ENCODE measurements at regions not wholly inside any gene's neighbourhood (a gene's known extent, or its start where the extent isn't known, plus 50 kb on each side); places are given as distances from the start of the nearest gene placed in this dataset.

- peaks cover 0 to 28% of the 10 kb centered on the region in 2 donors for H3K4me1 ChIP-seq (ENCODE audit: control insufficient read depth in 2 of 2, insufficient read depth in 1 of 2, low read depth in 1 of 2, low read length in 2 of 2)
- peak overlapping the region; percentile 37 for H3K4me2 ChIP-seq (ENCODE audit: insufficient read depth, low read length, poor library complexity, severe bottlenecking)
- no peak overlapping the region for H2BK5ac ChIP-seq (ENCODE audit: low read length)
- H3K27me3 ChIP-seq (ENCODE audit: control insufficient read depth in 3 of 3, insufficient read depth in 3 of 3, low read depth in 1 of 3, low read length in 3 of 3): no peaks in the 10 kb centered on the region
- H4K91ac ChIP-seq (ENCODE audit: low read depth, low read length, poor library complexity): no peak overlapping the region
- no peak overlapping the region for H2BK12ac ChIP-seq (ENCODE audit: low read length)
- no peaks in the 10 kb centered on the region for H3K79me1 ChIP-seq (ENCODE audit: low read depth, low read length)
- no peak for DNase-seq (ENCODE audit: low spot score)
- no peaks in the 10 kb centered on the region for H3K36me3 ChIP-seq (replicated peaks in 1 of 2; ENCODE audit: control insufficient read depth in 2 of 2, insufficient read depth in 2 of 2, low read length in 2 of 2)
- WGBS, 2 donors (ENCODE audit: extremely low coverage in 2 of 2, insufficient read length in 2 of 2, insufficient replicate concordance in 1 of 2): no CpG with 5 or more reads among the region's 7 CpGs
- H3K18ac ChIP-seq (ENCODE audit: low read length): no peak overlapping the region
- H3K9me3 ChIP-seq (replicated peaks in 1 of 2; ENCODE audit: control insufficient read depth in 2 of 2, insufficient read depth in 1 of 2, low read depth in 1 of 2, low read length in 2 of 2): no peaks in the 10 kb centered on the region
- H3K14ac ChIP-seq (ENCODE audit: low read length): no peak overlapping the region
- no peak overlapping the region for H2BK120ac ChIP-seq (ENCODE audit: low read depth, low read length)
- no peak overlapping the region for H2BK15ac ChIP-seq (ENCODE audit: low read length)
- no peak overlapping the region for H3K23ac ChIP-seq (ENCODE audit: low read depth, low read length, poor library complexity)
- H3K4me3 ChIP-seq (ENCODE audit: low read length in 2 of 2): no peak overlapping the region
- no peak overlapping the region for H4K8ac ChIP-seq (ENCODE audit: low read depth, low read length)
- H2AFZ ChIP-seq (ENCODE audit: low read length): peak overlapping the region; percentile 17
- no peak overlapping the region for H3K4ac ChIP-seq (ENCODE audit: low read length)
- H3K9ac ChIP-seq (ENCODE audit: low read depth, low read length, poor library complexity): no peak overlapping the region
- H3K27ac ChIP-seq (replicated peaks; ENCODE audit: low read length): peak overlapping the region; percentile 85
- no peak overlapping the region for H2AK5ac ChIP-seq (ENCODE audit: low read depth, low read length)
These were observed 718.5 kb downstream of the UQCRFS1 start for GRCh38 chr19:28494461-28494860.

- Histone ChIP-seq H4K91ac (ENCODE audit: low read depth, low read length, poor library complexity) (no peak overlapping the region), H3K9me3 (replicated peaks in 1 of 2; ENCODE audit: control insufficient read depth in 2 of 2, insufficient read depth in 1 of 2, low read depth in 1 of 2, low read length in 2 of 2) (no peaks in the 10 kb centered on the region), H2AFZ (ENCODE audit: low read length) (peak overlapping the region; percentile 17), H2BK12ac (ENCODE audit: low read length) (no peak overlapping the region), H3K4me3 (ENCODE audit: low read length in 2 of 2) (no peak overlapping the region), H2BK120ac (ENCODE audit: low read depth, low read length) (no peak overlapping the region), H3K23ac (ENCODE audit: low read depth, low read length, poor library complexity) (no peak overlapping the region), H3K18ac (ENCODE audit: low read length) (no peak overlapping the region), H3K4me1 (ENCODE audit: control insufficient read depth in 2 of 2, insufficient read depth in 1 of 2, low read depth in 1 of 2, low read length in 2 of 2) (peaks cover 0 to 30% of the 10 kb centered on the region in 2 donors), H3K79me1 (ENCODE audit: low read depth, low read length) (no peaks in the 10 kb centered on the region), H3K4me2 (ENCODE audit: insufficient read depth, low read length, poor library complexity, severe bottlenecking) (no peak overlapping the region), H2BK5ac (ENCODE audit: low read length) (no peak overlapping the region), H3K27me3 (ENCODE audit: control insufficient read depth in 3 of 3, insufficient read depth in 3 of 3, low read depth in 1 of 3, low read length in 3 of 3) (no peaks in the 10 kb centered on the region), H3K14ac (ENCODE audit: low read length) (no peak overlapping the region), H3K36me3 (replicated peaks in 1 of 2; ENCODE audit: control insufficient read depth in 2 of 2, insufficient read depth in 2 of 2, low read length in 2 of 2) (no peaks in the 10 kb centered on the region), H2AK5ac (ENCODE audit: low read depth, low read length) (no peak overlapping the region), H3K9ac (ENCODE audit: low read depth, low read length, poor library complexity) (no peak overlapping the region), H3K27ac (replicated peaks; ENCODE audit: low read length) (peak overlapping the region; percentile 85), H3K4ac (ENCODE audit: low read length) (no peak overlapping the region), H2BK15ac (ENCODE audit: low read length) (no peak overlapping the region), H4K8ac (ENCODE audit: low read depth, low read length) (no peak overlapping the region)
- peak; percentile 73 for DNase-seq (ENCODE audit: low spot score)
- no CpG with 5 or more reads among the region's 5 CpGs for whole genome bisulfite sequencing, 2 donors (ENCODE audit: extremely low coverage in 2 of 2, insufficient read length in 2 of 2, insufficient replicate concordance in 1 of 2)
These were observed 719.1 kb downstream of the UQCRFS1 start for GRCh38 chr19:28493884-28494283.

GRCh38 chr19:28492621-28493020 is 720.3 kb downstream of the UQCRFS1 start:
- no peak overlapping the region for H2BK5ac ChIP-seq (ENCODE audit: low read length)
- H3K9me3 ChIP-seq (replicated peaks in 1 of 2; ENCODE audit: control insufficient read depth in 2 of 2, insufficient read depth in 1 of 2, low read depth in 1 of 2, low read length in 2 of 2): no peaks in the 10 kb centered on the region
- H4K91ac ChIP-seq (ENCODE audit: low read depth, low read length, poor library complexity): no peak overlapping the region
- H2BK120ac ChIP-seq (ENCODE audit: low read depth, low read length): no peak overlapping the region
- no peak overlapping the region for H2AK5ac ChIP-seq (ENCODE audit: low read depth, low read length)
- H3K23ac ChIP-seq (ENCODE audit: low read depth, low read length, poor library complexity): no peak overlapping the region
- no peak overlapping the region for H3K9ac ChIP-seq (ENCODE audit: low read depth, low read length, poor library complexity)
- peaks cover 0 to 33% of the 10 kb centered on the region in 2 donors for H3K4me1 ChIP-seq (ENCODE audit: control insufficient read depth in 2 of 2, insufficient read depth in 1 of 2, low read depth in 1 of 2, low read length in 2 of 2)
- H3K14ac ChIP-seq (ENCODE audit: low read length): no peak overlapping the region
- H3K27me3 ChIP-seq (ENCODE audit: control insufficient read depth in 3 of 3, insufficient read depth in 3 of 3, low read depth in 1 of 3, low read length in 3 of 3): no peaks in the 10 kb centered on the region
- H4K8ac ChIP-seq (ENCODE audit: low read depth, low read length): no peak overlapping the region
- no peaks in the 10 kb centered on the region for H3K79me1 ChIP-seq (ENCODE audit: low read depth, low read length)
- no peak overlapping the region for H3K4me3 ChIP-seq (ENCODE audit: low read length in 2 of 2)
- no peak overlapping the region for H3K4ac ChIP-seq (ENCODE audit: low read length)
- DNase-seq (ENCODE audit: low spot score): no peak
- no peak overlapping the region for H3K4me2 ChIP-seq (ENCODE audit: insufficient read depth, low read length, poor library complexity, severe bottlenecking)
- H2BK15ac ChIP-seq (ENCODE audit: low read length): no peak overlapping the region
- no peak overlapping the region for H3K18ac ChIP-seq (ENCODE audit: low read length)
- H2BK12ac ChIP-seq (ENCODE audit: low read length): no peak overlapping the region
- no peak overlapping the region for H2AFZ ChIP-seq (ENCODE audit: low read length)
- no peak overlapping the region for H3K27ac ChIP-seq (replicated peaks; ENCODE audit: low read length)
- no peaks in the 10 kb centered on the region for H3K36me3 ChIP-seq (replicated peaks in 1 of 2; ENCODE audit: control insufficient read depth in 2 of 2, insufficient read depth in 2 of 2, low read length in 2 of 2)
- no CpG with 5 or more reads among the region's 8 CpGs for WGBS, 2 donors (ENCODE audit: extremely low coverage in 2 of 2, insufficient read length in 2 of 2, insufficient replicate concordance in 1 of 2)

GRCh38 chr19:28492201-28492600 is 720.8 kb downstream of the UQCRFS1 start:
- no peak for DNase-seq (ENCODE audit: low spot score)
- H3K18ac ChIP-seq (ENCODE audit: low read length): no peak overlapping the region
- H3K36me3 ChIP-seq (replicated peaks in 1 of 2; ENCODE audit: control insufficient read depth in 2 of 2, insufficient read depth in 2 of 2, low read length in 2 of 2): no peaks in the 10 kb centered on the region
- peaks cover 0 to 33% of the 10 kb centered on the region in 2 donors for H3K4me1 ChIP-seq (ENCODE audit: control insufficient read depth in 2 of 2, insufficient read depth in 1 of 2, low read depth in 1 of 2, low read length in 2 of 2)
- H2AFZ ChIP-seq (ENCODE audit: low read length): no peak overlapping the region
- no peaks in the 10 kb centered on the region for H3K79me1 ChIP-seq (ENCODE audit: low read depth, low read length)
- no peaks in the 10 kb centered on the region for H3K9me3 ChIP-seq (replicated peaks in 1 of 2; ENCODE audit: control insufficient read depth in 2 of 2, insufficient read depth in 1 of 2, low read depth in 1 of 2, low read length in 2 of 2)
- no peak overlapping the region for H2BK120ac ChIP-seq (ENCODE audit: low read depth, low read length)
- no peak overlapping the region for H3K4ac ChIP-seq (ENCODE audit: low read length)
- no peak overlapping the region for H3K4me2 ChIP-seq (ENCODE audit: insufficient read depth, low read length, poor library complexity, severe bottlenecking)
- no peak overlapping the region for H2BK12ac ChIP-seq (ENCODE audit: low read length)
- H2BK5ac ChIP-seq (ENCODE audit: low read length): no peak overlapping the region
- no peak overlapping the region for H3K27ac ChIP-seq (replicated peaks; ENCODE audit: low read length)
- H3K4me3 ChIP-seq (ENCODE audit: low read length in 2 of 2): no peak overlapping the region
- H3K27me3 ChIP-seq (ENCODE audit: control insufficient read depth in 3 of 3, insufficient read depth in 3 of 3, low read depth in 1 of 3, low read length in 3 of 3): no peaks in the 10 kb centered on the region
- no peak overlapping the region for H4K8ac ChIP-seq (ENCODE audit: low read depth, low read length)
- H3K14ac ChIP-seq (ENCODE audit: low read length): no peak overlapping the region
- no peak overlapping the region for H2BK15ac ChIP-seq (ENCODE audit: low read length)
- H3K9ac ChIP-seq (ENCODE audit: low read depth, low read length, poor library complexity): no peak overlapping the region
- no peak overlapping the region for H3K23ac ChIP-seq (ENCODE audit: low read depth, low read length, poor library complexity)
- no peak overlapping the region for H4K91ac ChIP-seq (ENCODE audit: low read depth, low read length, poor library complexity)
- no peak overlapping the region for H2AK5ac ChIP-seq (ENCODE audit: low read depth, low read length)

Data from neuronal stem cell (in vitro differentiated cells).